CD1c-positive myeloid dendritic cell (primary cell): ENCODE measurements at regions not wholly inside any gene's neighbourhood (a gene's known extent, or its start where the extent isn't known, plus 50 kb on each side); places are given as distances from the start of the nearest gene placed in this dataset.
"Not testable (repeated sequence)": the region's sequence is repeated elsewhere in the genome, so short reads cannot be mapped to it uniquely, and the experiment has no call there.

Experiments used
- DNase-seq: peaks from one replicate; pipeline ENCODE4 v3.0.0-alpha.2; 2016; ENCODE audit errors: extremely low spot score

GRCh38 chr12:111155521-111155920 lies 213.4 kb downstream of the PHETA1 start:
- DNase-seq: no peak

GRCh38 chr12:111155020-111155419 lies 213.9 kb downstream of the PHETA1 start:
- DNase-seq: no peak

GRCh38 chr12:111154147-111154834 lies 214.6 kb downstream of the PHETA1 start:
- no peak for DNase-seq

- no peak for DNase-seq
Measured at GRCh38 chr12:111152561-111152960, 216.3 kb downstream of the PHETA1 start.

- peak; percentile 55 for DNase-seq
Measured at GRCh38 chr12:111150921-111151840, 217.7 kb downstream of the PHETA1 start.

GRCh38 chr12:111150360-111150759 lies 218.5 kb downstream of the PHETA1 start:
- peak; percentile 43 for DNase-seq

- DNase-seq: no peak
Measured at GRCh38 chr12:111149299-111149698, 219.6 kb downstream of the PHETA1 start.

GRCh38 chr12:111148005-111148404 lies 220.9 kb downstream of the PHETA1 start:
- no peak for DNase-seq

GRCh38 chr12:111143271-111143670 lies 222.9 kb upstream of the MYL2 start:
- DNase-seq: no peak

GRCh38 chr12:111141205-111141604 lies 220.8 kb upstream of the MYL2 start:
- DNase-seq: no peak

GRCh38 chr12:111138016-111138415 lies 217.6 kb upstream of the MYL2 start:
- DNase-seq: no peak

- no peak for DNase-seq
Measured at GRCh38 chr12:111135293-111135832, 215.0 kb upstream of the MYL2 start.

GRCh38 chr12:111130336-111130735 lies 210.0 kb upstream of the MYL2 start:
- DNase-seq: no peak

- no peak for DNase-seq
Measured at GRCh38 chr12:111129149-111129767, 208.9 kb upstream of the MYL2 start.

- peak; percentile 87 for DNase-seq
Measured at GRCh38 chr12:111126331-111126730, 206.0 kb upstream of the MYL2 start.

GRCh38 chr12:111124183-111124582 lies 203.8 kb upstream of the MYL2 start:
- DNase-seq: no peak

GRCh38 chr12:111123390-111123789 lies 203.0 kb upstream of the MYL2 start:
- no peak for DNase-seq

GRCh38 chr12:111122458-111122878 lies 202.1 kb upstream of the MYL2 start:
- DNase-seq: no peak

GRCh38 chr12:111121840-111122239 lies 201.5 kb upstream of the MYL2 start:
- no peak for DNase-seq

GRCh38 chr12:111120578-111120977 lies 200.2 kb upstream of the MYL2 start:
- DNase-seq: no peak

GRCh38 chr12:111117017-111117416 lies 196.6 kb upstream of the MYL2 start:
- DNase-seq: no peak

GRCh38 chr12:111113313-111113712 lies 192.9 kb upstream of the MYL2 start:
- DNase-seq: not testable (repeated sequence)
